Tibial nerve (tissue), 4 donors: ENCODE measurements at regions not wholly inside any gene's neighbourhood (a gene's known extent, or its start where the extent isn't known, plus 50 kb on each side); places are given as distances from the start of the nearest gene placed in this dataset.

ENCODE experiments used
- CTCF ChIP-seq, 5 experiments: fragments of 200-600 bp in 3 of 5; fragments of 450-650 bp in 2 of 5; sonication (generic) in 3 of 5; IDR thresholded peaks; one replicate each; pipeline ENCODE4 v1.5.1; 2016 to 2019; ENCODE audit warnings: antibody characterized with exemption in 5 of 5, mild to moderate bottlenecking in 3 of 5, moderate library complexity in 2 of 5
- EP300 ChIP-seq, 2 donors: sonication (generic); formaldehyde crosslinking; IDR thresholded peaks; one replicate each; pipeline ENCODE4 v1.6.1; 2017; ENCODE audit warnings: antibody characterized with exemption in 2 of 2, mild to moderate bottlenecking in 1 of 2
- POLR2A ChIP-seq, 2 donors: fragments of 450-650 bp; IDR thresholded peaks; one replicate each; pipeline ENCODE4 v1.6.1; 2017; ENCODE audit warnings: antibody characterized with exemption in 2 of 2, mild to moderate bottlenecking in 2 of 2, moderate library complexity in 2 of 2

- TF ChIP-seq CTCF (IDR thresholded peaks at IDR 0.05) = no peak
- no peak for TF ChIP-seq EP300 (IDR thresholded peaks at IDR 0.05)
- TF ChIP-seq POLR2A (IDR thresholded peaks at IDR 0.05) = no peak
Measured at GRCh38 chr5:175207321-175208040, 236.5 kb downstream of the DRD1 start.
